GM18858 (cell line): ENCODE measurements at regions not wholly inside any gene's neighbourhood (a gene's known extent, or its start where the extent isn't known, plus 50 kb on each side); places are given as distances from the start of the nearest gene placed in this dataset.
"Not testable (repeated sequence)": the region's sequence is repeated elsewhere in the genome, so short reads cannot be mapped to it uniquely, and the experiment has no call there.

Experiments used
- ATAC-seq: cut with Tn5 transposase; IDR thresholded peaks from one replicate; pipeline ENCODE4 v1.9.1; 2021; ENCODE audit not compliant: unreplicated experiment

GRCh38 chr1:121097127-121097866 lies 86.8 kb downstream of the FAM72B start:
- ATAC-seq: peak; percentile 87

GRCh38 chr1:121097867-121098215 lies 86.3 kb downstream of the FAM72B start:
- ATAC-seq: peak; percentile 11

- ATAC-seq: not testable (repeated sequence)
Observed at GRCh38 chr1:121109025-121109424, 75.1 kb downstream of the FAM72B start.

- ATAC-seq: not testable (repeated sequence)
Observed at GRCh38 chr1:121116522-121117297, 67.4 kb downstream of the FAM72B start.

GRCh38 chr1:121117298-121117611 lies 66.9 kb downstream of the FAM72B start:
- ATAC-seq: not testable (repeated sequence)

GRCh38 chr1:121117622-121118479 lies 66.3 kb downstream of the FAM72B start:
- ATAC-seq: not testable (repeated sequence)
